H7 (cell line): ENCODE measurements at regions not wholly inside any gene's neighbourhood (a gene's known extent, or its start where the extent isn't known, plus 50 kb on each side); places are given as distances from the start of the nearest gene placed in this dataset.
A peak's percentile ranks its signal among the peaks of the same experiment; 100 is the strongest.
"Not testable (repeated sequence)": the region's sequence is repeated elsewhere in the genome, so short reads cannot be mapped to it uniquely, and the experiment has no call there.

ENCODE experiments used
- DNase-seq: peaks from one replicate; pipeline ENCODE4 v3.0.0; 2012
- H3K27me3 ChIP-seq: 2 replicates; pipeline ENCODE4 v1.6.0; 2011; ENCODE audit warnings: mild to moderate bottlenecking, low read length; ENCODE audit not compliant: control insufficient read depth, insufficient read depth
- H3K36me3 ChIP-seq: replicated peaks from 2 replicates; pipeline ENCODE4 v1.5.1; 2011; ENCODE audit warnings: low read length; ENCODE audit not compliant: control insufficient read depth, insufficient read depth
- H3K4me3 ChIP-seq: 2 replicates; pipeline ENCODE4 v1.5.1; 2011; ENCODE audit warnings: low read depth, mild to moderate bottlenecking, control low read depth, low read length, moderate library complexity; ENCODE audit not compliant: insufficient read depth

GRCh38 chr2:128413014-128413717 is 94.5 kb upstream of the HS6ST1 start:
- Histone ChIP-seq H3K4me3 (no peak overlapping the region), H3K27me3 (no peaks in the 10 kb centered on the region), H3K36me3 (no peaks in the 10 kb centered on the region)
- DNase-seq = no peak

GRCh38 chr2:128413718-128414341 is 95.2 kb upstream of the HS6ST1 start:
- no peak overlapping the region for H3K4me3 ChIP-seq
- H3K27me3 ChIP-seq = no peaks in the 10 kb centered on the region
- no peaks in the 10 kb centered on the region for H3K36me3 ChIP-seq
- DNase-seq = no peak

GRCh38 chr2:128414351-128414750 is 95.7 kb upstream of the HS6ST1 start:
- Histone ChIP-seq H3K27me3 (no peaks in the 10 kb centered on the region), H3K4me3 (no peak overlapping the region), H3K36me3 (no peaks in the 10 kb centered on the region)
- no peak for DNase-seq

DNA sequence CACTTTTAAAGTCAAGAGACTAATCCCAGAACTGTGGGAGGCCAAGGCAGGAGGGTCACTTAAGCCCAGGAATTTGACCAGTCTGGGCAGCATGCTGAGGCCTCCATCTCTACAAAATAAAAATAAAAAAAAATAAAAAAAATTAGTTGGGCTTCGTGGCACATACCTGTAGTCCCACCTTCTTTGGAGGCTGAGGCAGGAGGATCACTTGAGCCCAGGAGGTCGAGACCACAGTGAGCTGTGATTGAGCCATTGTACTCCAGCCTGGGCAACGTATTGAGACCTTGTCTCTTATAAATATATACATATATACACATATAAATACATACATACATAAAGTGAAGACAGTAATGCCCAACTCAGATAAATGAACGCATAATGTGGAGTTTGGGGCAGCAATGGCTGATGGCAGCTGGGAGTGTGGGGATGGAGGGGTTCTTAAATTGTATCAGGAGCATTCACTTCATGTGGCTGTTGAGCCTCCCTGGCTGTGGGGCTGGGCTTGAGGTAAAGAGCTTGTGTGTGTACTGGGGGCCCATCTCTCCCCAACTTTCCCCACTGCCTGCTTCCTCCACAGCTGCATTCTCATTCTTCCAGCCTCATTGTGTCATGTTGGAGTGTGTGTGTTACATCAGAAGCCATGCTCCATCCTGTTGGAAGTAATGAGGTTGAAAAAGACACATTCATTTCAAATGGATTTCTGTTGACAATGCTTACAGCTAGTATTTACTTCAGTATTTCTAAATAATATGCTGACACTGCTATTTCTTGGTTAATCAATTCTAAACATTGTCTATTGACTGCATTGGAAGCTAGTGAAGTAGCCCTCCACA is 96.5 kb upstream of the HS6ST1 start:
- Histone ChIP-seq H3K27me3 (no peaks in the 10 kb centered on the region), H3K4me3 (no peak overlapping the region), H3K36me3 (no peaks in the 10 kb centered on the region)
- no peak for DNase-seq

GRCh38 chr2:128415779-128416061 is 97.1 kb upstream of the HS6ST1 start:
- no peak overlapping the region for H3K4me3 ChIP-seq
- DNase-seq = no peak
- H3K27me3 ChIP-seq = no peaks in the 10 kb centered on the region
- no peaks in the 10 kb centered on the region for H3K36me3 ChIP-seq

DNA sequence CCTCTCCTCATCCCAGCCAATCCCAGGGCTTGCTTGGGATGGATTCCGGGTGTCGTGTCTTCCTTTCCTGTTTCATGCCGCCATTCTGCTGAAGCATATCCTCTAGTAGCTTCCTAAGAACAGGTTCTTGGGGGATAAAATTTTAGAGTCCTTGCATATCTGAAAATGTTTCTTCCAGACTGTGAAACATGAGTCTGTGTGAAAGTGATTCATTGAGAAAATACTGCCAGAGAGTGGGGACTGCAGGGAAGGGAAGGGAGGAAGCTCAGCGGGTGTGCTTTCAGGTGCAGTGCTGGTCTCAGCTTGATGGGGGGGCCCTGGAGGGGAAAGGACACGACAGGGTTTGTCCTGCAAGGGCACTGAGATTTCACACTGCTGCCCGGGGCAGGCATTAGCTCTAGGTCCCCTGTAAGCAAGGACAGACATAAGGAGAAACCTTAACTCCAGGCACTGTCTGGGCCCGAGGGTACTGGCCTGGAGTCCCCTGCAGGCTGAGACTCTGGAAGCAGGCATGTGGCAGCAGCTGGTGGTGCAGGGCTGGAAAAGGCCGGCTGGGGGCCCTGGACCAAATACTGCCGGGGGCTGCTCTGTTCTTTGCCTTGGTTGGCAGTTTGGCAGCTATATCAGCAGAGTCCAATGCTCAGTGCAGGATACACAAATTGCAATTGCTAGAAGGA is 97.6 kb upstream of the HS6ST1 start:
- H3K4me3 ChIP-seq = no peak overlapping the region
- no peaks in the 10 kb centered on the region for H3K36me3 ChIP-seq
- peak; percentile 73 for DNase-seq
- H3K27me3 ChIP-seq = no peaks in the 10 kb centered on the region

GRCh38 chr2:128416806-128417205 is 98.1 kb upstream of the HS6ST1 start:
- Histone ChIP-seq H3K4me3 (no peak overlapping the region), H3K36me3 (no peaks in the 10 kb centered on the region), H3K27me3 (no peaks in the 10 kb centered on the region)
- no peak for DNase-seq

DNA sequence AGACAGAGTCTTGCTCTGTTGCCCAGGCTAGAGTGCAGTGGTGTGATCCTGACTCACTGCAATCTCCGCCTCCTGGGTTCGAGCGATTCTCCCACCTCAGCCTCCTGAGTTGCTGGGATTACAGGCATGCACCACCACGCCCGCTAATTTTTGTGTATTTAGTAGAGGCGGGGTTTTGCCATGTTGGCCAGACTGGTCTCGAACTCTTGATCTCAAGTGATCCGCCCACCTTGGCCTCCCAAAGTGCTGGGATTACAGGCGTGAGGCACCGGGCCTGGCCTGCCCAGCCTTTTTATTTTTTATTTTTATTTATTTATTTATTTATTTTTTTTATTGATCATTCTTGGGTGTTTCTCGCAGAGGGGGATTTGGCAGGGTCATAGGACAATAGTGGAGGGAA is 98.6 kb upstream of the HS6ST1 start:
- DNase-seq, H3K36me3 ChIP-seq, H3K27me3 ChIP-seq, H3K4me3 ChIP-seq: not testable (repeated sequence)

- peak; percentile 19 for DNase-seq
- Histone ChIP-seq H3K36me3 (no peaks in the 10 kb centered on the region), H3K27me3 (no peaks in the 10 kb centered on the region), H3K4me3 (no peak overlapping the region)
Observed at GRCh38 chr2:128420131-128420530, 101.5 kb upstream of the HS6ST1 start.

- H3K27me3 ChIP-seq = no peaks in the 10 kb centered on the region
- no peaks in the 10 kb centered on the region for H3K36me3 ChIP-seq
- peak; percentile 23 for DNase-seq
- no peak overlapping the region for H3K4me3 ChIP-seq
Observed at GRCh38 chr2:128420776-128421175, 102.1 kb upstream of the HS6ST1 start.

- Histone ChIP-seq H3K27me3 (no peaks in the 10 kb centered on the region), H3K4me3 (no peak overlapping the region), H3K36me3 (no peaks in the 10 kb centered on the region)
- peak; percentile 21 for DNase-seq
Observed at GRCh38 chr2:128421286-128421685, 102.6 kb upstream of the HS6ST1 start.

- Histone ChIP-seq H3K36me3 (no peaks in the 10 kb centered on the region), H3K4me3 (no peak overlapping the region), H3K27me3 (no peaks in the 10 kb centered on the region)
- DNase-seq = no peak
Observed at GRCh38 chr2:128421861-128422311, 103.2 kb upstream of the HS6ST1 start.

GRCh38 chr2:128422571-128422970 is 103.9 kb upstream of the HS6ST1 start:
- Histone ChIP-seq H3K27me3 (no peaks in the 10 kb centered on the region), H3K4me3 (no peak overlapping the region)
- DNase-seq = no peak

GRCh38 chr2:128423788-128424165 is 105.1 kb upstream of the HS6ST1 start:
- DNase-seq = no peak
- Histone ChIP-seq H3K27me3 (no peaks in the 10 kb centered on the region), H3K36me3 (no peaks in the 10 kb centered on the region), H3K4me3 (no peak overlapping the region)

More at GRCh38 chr2:128422571-128422970, 103.9 kb upstream of the HS6ST1 start:
- H3K36me3 ChIP-seq = no peaks in the 10 kb centered on the region
